BE2C (cell line): ENCODE measurements at regions not wholly inside any gene's neighbourhood (a gene's known extent, or its start where the extent isn't known, plus 50 kb on each side); places are given as distances from the start of the nearest gene placed in this dataset.

ENCODE experiments used
- DNase-seq: peaks from one replicate; pipeline ENCODE4 v3.0.0-alpha.2; 2020
- H3K27me3 ChIP-seq: fragments of 250-450 bp; sonication (Bioruptor Pico); 2 replicates; pipeline ENCODE4 v1.5.1; 2020; ENCODE audit warnings: mild to moderate bottlenecking
- H3K36me3 ChIP-seq: fragments of 250-450 bp; sonication (Bioruptor Pico); 2 replicates; pipeline ENCODE4 v1.5.1; 2020; ENCODE audit warnings: mild to moderate bottlenecking
- H3K4me1 ChIP-seq: fragments of 250-450 bp; sonication (Bioruptor Pico); 2 replicates; pipeline ENCODE4 v1.5.1; 2020
- H3K4me3 ChIP-seq: 2 replicates; pipeline ENCODE4 v1.5.1; 2011; ENCODE audit warnings: low read depth, low read length
- H3K9me3 ChIP-seq: fragments of 250-450 bp; sonication (Bioruptor Pico); 2 replicates; pipeline ENCODE4 v1.5.1; 2020
- CTCF ChIP-seq: IDR thresholded peaks from 2 replicates; pipeline ENCODE4 v1.5.1; 2012; ENCODE audit warnings: mild to moderate bottlenecking, low read depth, low read length

GRCh38 chr7:12146813-12147212, 64.3 kb upstream of the TMEM106B start:
- H3K4me1 ChIP-seq = no peaks in the 10 kb centered on the region
- no peak for TF ChIP-seq CTCF
- H3K36me3 ChIP-seq = no peaks in the 10 kb centered on the region
- H3K27me3 ChIP-seq = no peaks in the 10 kb centered on the region
- no peak overlapping the region for H3K4me3 ChIP-seq
- no peak for DNase-seq
- no peaks in the 10 kb centered on the region for H3K9me3 ChIP-seq

- Histone ChIP-seq H3K9me3 (no peaks in the 10 kb centered on the region), H3K4me3 (peak overlapping the region; percentile 19), H3K4me1 (peaks cover 8% of the 10 kb centered on the region), H3K36me3 (no peaks in the 10 kb centered on the region), H3K27me3 (no peaks in the 10 kb centered on the region)
- TF ChIP-seq CTCF = no peak
- peak; percentile 25 for DNase-seq
Measured at GRCh38 chr7:12152196-12152918, 58.7 kb upstream of the TMEM106B start.

- no peaks in the 10 kb centered on the region for H3K27me3 ChIP-seq
- H3K4me1 ChIP-seq = peaks cover 8% of the 10 kb centered on the region
- no peak for DNase-seq
- no peaks in the 10 kb centered on the region for H3K36me3 ChIP-seq
- TF ChIP-seq CTCF = no peak
- H3K4me3 ChIP-seq = no peak overlapping the region
- no peaks in the 10 kb centered on the region for H3K9me3 ChIP-seq
Measured at GRCh38 chr7:12154119-12154518, 57.0 kb upstream of the TMEM106B start.

GRCh38 chr7:12157517-12157916, 53.6 kb upstream of the TMEM106B start:
- Histone ChIP-seq H3K4me1 (peaks cover 13% of the 10 kb centered on the region), H3K4me3 (no peak overlapping the region), H3K27me3 (no peaks in the 10 kb centered on the region), H3K36me3 (no peaks in the 10 kb centered on the region), H3K9me3 (no peaks in the 10 kb centered on the region)
- TF ChIP-seq CTCF = no peak
- no peak for DNase-seq

GRCh38 chr7:12158334-12159060, 52.6 kb upstream of the TMEM106B start:
- Histone ChIP-seq H3K4me3 (no peak overlapping the region), H3K9me3 (no peaks in the 10 kb centered on the region), H3K36me3 (no peaks in the 10 kb centered on the region), H3K27me3 (no peaks in the 10 kb centered on the region), H3K4me1 (peaks cover 8% of the 10 kb centered on the region)
- no peak for DNase-seq
- TF ChIP-seq CTCF = no peak

- H3K4me1 ChIP-seq = peaks cover 8% of the 10 kb centered on the region
- TF ChIP-seq CTCF = no peak
- H3K9me3 ChIP-seq = no peaks in the 10 kb centered on the region
- H3K36me3 ChIP-seq = no peaks in the 10 kb centered on the region
- no peak overlapping the region for H3K4me3 ChIP-seq
- no peak for DNase-seq
- H3K27me3 ChIP-seq = no peaks in the 10 kb centered on the region
Measured at GRCh38 chr7:12161146-12161545, 49.9 kb upstream of the TMEM106B start.
